ENCODE measurements at regions not wholly inside any gene's neighbourhood (a gene's known extent, or its start where the extent isn't known, plus 50 kb on each side); places are given as distances from the start of the nearest gene placed in this dataset.

DNA sequence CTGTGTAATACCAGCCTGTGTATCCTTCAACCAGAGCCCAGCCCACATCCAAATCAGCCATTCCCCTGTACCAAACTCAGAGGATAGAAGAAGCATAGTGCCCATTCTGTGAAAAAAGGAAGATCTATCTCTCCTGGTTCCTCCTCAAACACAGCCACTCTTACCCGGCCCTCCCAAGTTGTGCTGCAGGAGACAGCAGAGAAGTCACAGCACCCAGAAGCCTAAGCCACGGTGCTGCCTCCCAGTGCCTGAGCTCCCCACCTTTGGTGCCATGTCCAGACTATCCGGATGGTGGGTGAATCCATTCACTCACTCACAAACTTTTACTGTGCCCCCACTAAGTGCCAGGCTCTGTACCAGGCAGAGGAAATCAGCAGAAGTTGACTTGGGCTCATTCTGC is 166.0 kb upstream of the ZMIZ1 start:
- TF ChIP-seq POLR2AphosphoS5 (IDR thresholded peaks at IDR 0.05; ENCODE audit: borderline replicate concordance, low read depth, low read length) (no peak), EZH2 (IDR thresholded peaks at IDR 0.05) (no peak)

Data from SK-N-MC (cell line).